GM19035 (cell line): ENCODE measurements at regions not wholly inside any gene's neighbourhood (a gene's known extent, or its start where the extent isn't known, plus 50 kb on each side); places are given as distances from the start of the nearest gene placed in this dataset.

Experiments used
- ATAC-seq: cut with Tn5 transposase; IDR thresholded peaks from one replicate; pipeline ENCODE4 v1.9.1; 2021; ENCODE audit not compliant: unreplicated experiment

GRCh38 chr1:81446000-81446669 is 354.6 kb upstream of the ADGRL2 start:
- no peak for ATAC-seq

- no peak for ATAC-seq
Observed at GRCh38 chr1:81443288-81443687, 357.4 kb upstream of the ADGRL2 start.

- ATAC-seq: no peak
Observed at GRCh38 chr1:81439046-81439823, 361.5 kb upstream of the ADGRL2 start.

- ATAC-seq: peak; percentile 82
Observed at GRCh38 chr1:81437649-81438048, 363.1 kb upstream of the ADGRL2 start.

- no peak for ATAC-seq
Observed at GRCh38 chr1:81437213-81437612, 363.5 kb upstream of the ADGRL2 start.

GRCh38 chr1:81435175-81435574 is 365.6 kb upstream of the ADGRL2 start:
- ATAC-seq: no peak

GRCh38 chr1:81433676-81434075 is 367.1 kb upstream of the ADGRL2 start:
- ATAC-seq: no peak

GRCh38 chr1:81432654-81433109 is 368.1 kb upstream of the ADGRL2 start:
- ATAC-seq: no peak

GRCh38 chr1:81432059-81432458 is 368.7 kb upstream of the ADGRL2 start:
- no peak for ATAC-seq

GRCh38 chr1:81431624-81432000 is 369.1 kb upstream of the ADGRL2 start:
- no peak for ATAC-seq

GRCh38 chr1:81430955-81431623 is 369.6 kb upstream of the ADGRL2 start:
- ATAC-seq: no peak

- ATAC-seq: no peak
Observed at GRCh38 chr1:81430236-81430938, 370.3 kb upstream of the ADGRL2 start.

GRCh38 chr1:81428998-81429397 is 371.7 kb upstream of the ADGRL2 start:
- no peak for ATAC-seq

- no peak for ATAC-seq
Observed at GRCh38 chr1:81424816-81425215, 375.9 kb upstream of the ADGRL2 start.

GRCh38 chr1:81424061-81424460 is 376.7 kb upstream of the ADGRL2 start:
- no peak for ATAC-seq

- peak; percentile 74 for ATAC-seq
Observed at GRCh38 chr1:81420760-81421159, 380.0 kb upstream of the ADGRL2 start.

GRCh38 chr1:81414488-81415015 is 386.2 kb upstream of the ADGRL2 start:
- peak; percentile 91 for ATAC-seq

- no peak for ATAC-seq
Observed at GRCh38 chr1:81412954-81413353, 387.8 kb upstream of the ADGRL2 start.

- ATAC-seq: no peak
Observed at GRCh38 chr1:81410941-81411340, 389.8 kb upstream of the ADGRL2 start.

- no peak for ATAC-seq
Observed at GRCh38 chr1:81410351-81410750, 390.4 kb upstream of the ADGRL2 start.

- no peak for ATAC-seq
Observed at GRCh38 chr1:81409780-81410274, 390.9 kb upstream of the ADGRL2 start.
